Fibroblast of lung (primary cell): ENCODE measurements at regions not wholly inside any gene's neighbourhood (a gene's known extent, or its start where the extent isn't known, plus 50 kb on each side); places are given as distances from the start of the nearest gene placed in this dataset.

Experiments used
- DNase-seq, 2 donors: peaks; one replicate each; pipeline versions ENCODE4 v3.0.0 to v3.0.0-alpha.2; 2010; ENCODE audit warnings: low read depth in 2 of 2
- H2AFZ ChIP-seq: 2 replicates; pipeline ENCODE4 v1.5.1; 2012; ENCODE audit warnings: low read length, control low read depth, inconsistent platforms
- H3K27ac ChIP-seq: 2 replicates; pipeline ENCODE4 v1.5.1; 2011; ENCODE audit warnings: low read length, control low read depth; ENCODE audit not compliant: insufficient read depth
- H3K27me3 ChIP-seq: 2 replicates; pipeline ENCODE4 v1.5.1; 2011; ENCODE audit warnings: mild to moderate bottlenecking, low read length; ENCODE audit not compliant: control insufficient read depth, insufficient read depth
- H3K36me3 ChIP-seq: 2 replicates; pipeline ENCODE4 v1.5.1; 2011; ENCODE audit warnings: low read length; ENCODE audit not compliant: control insufficient read depth, insufficient read depth
- H3K4me1 ChIP-seq: 2 replicates; pipeline ENCODE4 v1.5.1; 2011; ENCODE audit warnings: low read length; ENCODE audit not compliant: control insufficient read depth, insufficient read depth; ENCODE audit errors: extremely low read depth
- H3K4me2 ChIP-seq: 2 replicates; pipeline ENCODE4 v1.5.1; 2011; ENCODE audit warnings: low read length, control low read depth; ENCODE audit not compliant: insufficient read depth; ENCODE audit errors: extremely low read depth
- H3K4me3 ChIP-seq, 4 experiments: fragments of 200-600 bp in 1 of 4; sonication (generic) in 1 of 4; replicated peaks in 1 of 4; 2 replicates each; pipeline ENCODE4 v1.5.1; 2011 to 2016; ENCODE audit warnings: low read length in 4 of 4, low read depth in 3 of 4, mild to moderate bottlenecking in 3 of 4, control low read depth in 2 of 4, inconsistent platforms in 1 of 4, mixed read lengths in 1 of 4; ENCODE audit not compliant: insufficient read depth in 1 of 4; ENCODE audit errors: control extremely low read depth in 1 of 4
- H3K79me2 ChIP-seq: 2 replicates; pipeline ENCODE4 v1.5.1; 2012; ENCODE audit warnings: mild to moderate bottlenecking, low read length, inconsistent platforms; ENCODE audit not compliant: control insufficient read depth, insufficient read depth
- H3K9ac ChIP-seq: 2 replicates; pipeline ENCODE4 v1.5.1; 2011; ENCODE audit warnings: mild to moderate bottlenecking, low read length, control low read depth; ENCODE audit not compliant: insufficient read depth
- H3K9me3 ChIP-seq: 2 replicates; pipeline ENCODE4 v1.5.1; 2012; ENCODE audit warnings: low read depth, low read length; ENCODE audit not compliant: control insufficient read depth, insufficient read depth
- H4K20me1 ChIP-seq: 2 replicates; pipeline ENCODE4 v1.5.1; 2011; ENCODE audit warnings: low read length; ENCODE audit not compliant: control insufficient read depth, insufficient read depth; ENCODE audit errors: extremely low read depth
- EZH2 ChIP-seq: IDR thresholded peaks from 2 replicates; pipeline ENCODE4 v1.5.1; 2012; ENCODE audit warnings: low read length, control low read depth, mild to moderate bottlenecking; ENCODE audit errors: missing control alignments
- TF ChIP-seq, protein P1 (sequence below), 2 donors: IDR thresholded peaks in 1 of 2; conservative IDR thresholded peaks in 1 of 2; 1 replicate in 1 of 2; 2 replicates in 1 of 2; pipeline ENCODE4 v1.5.1; 2011 to 2012; ENCODE audit warnings: low read length in 2 of 2, control low read depth in 1 of 2, inconsistent platforms in 1 of 2, low read depth in 1 of 2, mild to moderate bottlenecking in 1 of 2

DNA sequence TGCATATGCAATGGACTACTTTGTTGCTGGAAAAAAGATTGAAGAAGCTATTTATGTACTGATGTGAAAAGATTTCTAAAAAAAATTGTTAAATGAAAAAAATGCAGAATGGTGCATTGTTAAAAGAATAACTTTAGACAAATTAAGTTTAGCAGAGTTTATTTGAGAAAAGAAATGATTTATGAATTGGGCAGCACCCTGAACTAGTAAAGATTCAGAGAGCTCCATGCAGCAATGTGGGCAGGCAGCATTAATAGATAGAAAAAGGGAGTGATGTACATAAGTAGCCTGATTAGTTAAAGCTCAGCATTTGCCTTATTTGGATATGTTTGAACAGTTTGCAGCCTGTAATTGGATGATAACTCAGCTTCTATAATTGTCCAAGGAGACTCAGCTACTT is 677.9 kb upstream of the SEMA6A start:
- Histone ChIP-seq H3K4me1 (no peaks in the 10 kb centered on the region), H3K4me2 (no peak overlapping the region), H3K27ac (no peak overlapping the region), H3K9me3 (no peaks in the 10 kb centered on the region), H3K4me3 (no peak overlapping the region), H4K20me1 (no peaks in the 10 kb centered on the region), H3K79me2 (no peaks in the 10 kb centered on the region), H2AFZ (no peak overlapping the region), H3K27me3 (no peaks in the 10 kb centered on the region), H3K9ac (no peak overlapping the region), H3K36me3 (no peaks in the 10 kb centered on the region)
- no peak for DNase-seq
- no peak for TF ChIP-seq EZH2
- TF ChIP-seq, protein P1, sequence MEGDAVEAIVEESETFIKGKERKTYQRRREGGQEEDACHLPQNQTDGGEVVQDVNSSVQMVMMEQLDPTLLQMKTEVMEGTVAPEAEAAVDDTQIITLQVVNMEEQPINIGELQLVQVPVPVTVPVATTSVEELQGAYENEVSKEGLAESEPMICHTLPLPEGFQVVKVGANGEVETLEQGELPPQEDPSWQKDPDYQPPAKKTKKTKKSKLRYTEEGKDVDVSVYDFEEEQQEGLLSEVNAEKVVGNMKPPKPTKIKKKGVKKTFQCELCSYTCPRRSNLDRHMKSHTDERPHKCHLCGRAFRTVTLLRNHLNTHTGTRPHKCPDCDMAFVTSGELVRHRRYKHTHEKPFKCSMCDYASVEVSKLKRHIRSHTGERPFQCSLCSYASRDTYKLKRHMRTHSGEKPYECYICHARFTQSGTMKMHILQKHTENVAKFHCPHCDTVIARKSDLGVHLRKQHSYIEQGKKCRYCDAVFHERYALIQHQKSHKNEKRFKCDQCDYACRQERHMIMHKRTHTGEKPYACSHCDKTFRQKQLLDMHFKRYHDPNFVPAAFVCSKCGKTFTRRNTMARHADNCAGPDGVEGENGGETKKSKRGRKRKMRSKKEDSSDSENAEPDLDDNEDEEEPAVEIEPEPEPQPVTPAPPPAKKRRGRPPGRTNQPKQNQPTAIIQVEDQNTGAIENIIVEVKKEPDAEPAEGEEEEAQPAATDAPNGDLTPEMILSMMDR (conservative IDR thresholded peaks at IDR 0.05 in 1 of 2, IDR thresholded peaks at IDR 0.05 in 1 of 2; ENCODE audit: low read depth in 1 of 2, low read length in 2 of 2), result no peak

DNA sequence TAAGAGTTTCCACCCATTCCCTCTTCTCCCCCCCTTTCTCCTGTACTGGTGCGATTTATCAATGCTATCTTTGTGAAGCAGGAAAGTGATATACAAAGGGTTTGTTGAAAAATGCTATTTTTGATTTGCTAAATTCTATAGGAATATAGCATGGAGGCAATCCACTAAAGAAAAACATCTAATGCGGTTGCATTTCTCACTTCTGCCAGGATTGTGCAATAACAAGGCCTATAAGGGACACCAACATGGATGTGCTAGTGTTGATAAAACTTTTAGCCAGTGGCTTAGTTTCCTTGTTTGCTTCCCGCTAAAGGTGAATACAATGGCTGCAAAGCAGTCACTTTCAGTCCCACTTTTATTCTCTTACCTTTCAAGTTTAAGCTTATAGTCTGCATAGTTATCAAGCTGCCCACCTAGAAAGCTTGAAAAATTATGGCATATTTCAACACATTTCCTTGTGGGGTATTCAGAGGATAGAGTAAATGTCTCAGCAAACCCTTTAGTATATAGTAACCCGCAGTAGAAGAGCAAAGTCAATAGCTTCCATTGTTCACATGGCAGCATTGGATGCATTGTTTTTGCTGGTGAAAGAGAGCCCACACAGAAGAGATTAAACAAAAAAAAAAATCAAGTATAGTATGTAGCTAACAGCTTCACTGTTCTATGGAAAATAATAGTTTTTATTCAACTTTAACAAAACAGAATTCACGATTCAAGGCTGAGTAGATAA is 674.6 kb upstream of the SEMA6A start:
- no peak for DNase-seq
- H3K9ac ChIP-seq, result no peak overlapping the region
- no peaks in the 10 kb centered on the region for H4K20me1 ChIP-seq
- H3K27ac ChIP-seq, result no peak overlapping the region
- no peaks in the 10 kb centered on the region for H3K27me3 ChIP-seq
- no peak overlapping the region for H3K4me3 ChIP-seq
- no peaks in the 10 kb centered on the region for H3K4me1 ChIP-seq
- H3K79me2 ChIP-seq, result no peaks in the 10 kb centered on the region
- no peak overlapping the region for H2AFZ ChIP-seq
- no peak overlapping the region for H3K4me2 ChIP-seq
- TF ChIP-seq EZH2, result no peak
- TF ChIP-seq, protein P1 (conservative IDR thresholded peaks at IDR 0.05 in 1 of 2, IDR thresholded peaks at IDR 0.05 in 1 of 2; ENCODE audit: low read depth in 1 of 2, low read length in 2 of 2), result no peak
- H3K36me3 ChIP-seq, result no peaks in the 10 kb centered on the region
- H3K9me3 ChIP-seq, result no peaks in the 10 kb centered on the region

- Histone ChIP-seq H3K4me3 (no peak overlapping the region), H3K27me3 (no peaks in the 10 kb centered on the region), H4K20me1 (no peaks in the 10 kb centered on the region), H3K9me3 (no peaks in the 10 kb centered on the region), H3K4me2 (no peak overlapping the region), H3K79me2 (no peaks in the 10 kb centered on the region), H3K27ac (no peak overlapping the region), H3K36me3 (no peaks in the 10 kb centered on the region), H3K9ac (no peak overlapping the region), H2AFZ (no peak overlapping the region), H3K4me1 (no peaks in the 10 kb centered on the region)
- TF ChIP-seq, protein P1 (conservative IDR thresholded peaks at IDR 0.05 in 1 of 2, IDR thresholded peaks at IDR 0.05 in 1 of 2; ENCODE audit: low read depth in 1 of 2, low read length in 2 of 2), result no peak
- no peak for TF ChIP-seq EZH2
- DNase-seq, result no peak
These were observed 671.8 kb upstream of the SEMA6A start for GRCh38 chr5:117246424-117246823.
